Retinal pigment epithelial cell (primary cell): ENCODE measurements at regions not wholly inside any gene's neighbourhood (a gene's known extent, or its start where the extent isn't known, plus 50 kb on each side); places are given as distances from the start of the nearest gene placed in this dataset.

Experiments used
- DNase-seq: peaks from one replicate; pipeline ENCODE4 v3.0.0-alpha.2; 2010; ENCODE audit warnings: low read depth
- H3K4me3 ChIP-seq: 2 replicates; pipeline ENCODE4 v1.5.1; 2011; ENCODE audit warnings: mild to moderate bottlenecking, low read length, control low read depth, moderate library complexity
- CTCF ChIP-seq: conservative IDR thresholded peaks from 2 replicates; pipeline ENCODE4 v1.5.1; 2011; ENCODE audit warnings: low read depth, low read length, control low read depth, inconsistent platforms

- no peak for TF ChIP-seq CTCF
- no peak overlapping the region for H3K4me3 ChIP-seq
- no peak for DNase-seq
These were observed 552.8 kb downstream of the BRD1 start for GRCh38 chr22:49274754-49275380.

GRCh38 chr22:49272546-49273125 lies 555.0 kb downstream of the BRD1 start:
- no peak for TF ChIP-seq CTCF
- no peak overlapping the region for H3K4me3 ChIP-seq
- DNase-seq = no peak

GRCh38 chr22:49271831-49272230 lies 555.8 kb downstream of the BRD1 start:
- DNase-seq = no peak
- no peak overlapping the region for H3K4me3 ChIP-seq
- TF ChIP-seq CTCF = no peak

- no peak overlapping the region for H3K4me3 ChIP-seq
- no peak for DNase-seq
- TF ChIP-seq CTCF = no peak
These were observed 556.3 kb downstream of the BRD1 start for GRCh38 chr22:49271369-49271727.

GRCh38 chr22:49270595-49271368 lies 556.9 kb downstream of the BRD1 start:
- no peak for DNase-seq
- no peak overlapping the region for H3K4me3 ChIP-seq
- TF ChIP-seq CTCF = no peak

GRCh38 chr22:49269928-49270327 lies 557.7 kb downstream of the BRD1 start:
- H3K4me3 ChIP-seq = no peak overlapping the region
- DNase-seq = no peak
- no peak for TF ChIP-seq CTCF

- DNase-seq = no peak
- H3K4me3 ChIP-seq = no peak overlapping the region
- TF ChIP-seq CTCF = no peak
These were observed 558.3 kb downstream of the BRD1 start for GRCh38 chr22:49269371-49269770.
